Spleen (tissue), 11 donors: ENCODE measurements at regions not wholly inside any gene's neighbourhood (a gene's known extent, or its start where the extent isn't known, plus 50 kb on each side); places are given as distances from the start of the nearest gene placed in this dataset.

Experiments used
- DNase-seq: peaks from one replicate; pipeline ENCODE4 v3.0.0-alpha.2; 2020
- H3K27ac ChIP-seq, 8 donors: fragments of 200-600 bp; sonication (generic) in 7 of 8; 1 replicate in 4 of 8; 2 replicates in 4 of 8; pipeline versions ENCODE4 v1.5.0 to v1.8.0; 2016 to 2021; ENCODE audit warnings: inconsistent platforms in 4 of 8, mild to moderate bottlenecking in 4 of 8, moderate library complexity in 1 of 8
- H3K27me3 ChIP-seq, 7 donors: fragments of 200-600 bp; sonication (generic) in 6 of 7; replicated peaks in 1 of 7; 1 replicate in 4 of 7; 2 replicates in 3 of 7; pipeline versions ENCODE4 v1.5.0 to v1.8.0; 2016 to 2021; ENCODE audit warnings: inconsistent platforms in 3 of 7, mild to moderate bottlenecking in 1 of 7
- H3K36me3 ChIP-seq, 6 donors: fragments of 200-600 bp; sonication (generic) in 5 of 6; 1 replicate in 4 of 6; 2 replicates in 2 of 6; pipeline versions ENCODE4 v1.5.0 to v1.8.0; 2016 to 2021; ENCODE audit warnings: inconsistent platforms in 2 of 6
- H3K4me1 ChIP-seq, 6 donors: fragments of 200-600 bp; sonication (generic) in 5 of 6; 1 replicate in 3 of 6; 2 replicates in 3 of 6; pipeline versions ENCODE4 v1.5.0 to v1.8.0; 2016 to 2021; ENCODE audit warnings: inconsistent platforms in 3 of 6
- H3K4me3 ChIP-seq, 8 donors: fragments of 200-600 bp; sonication (generic) in 7 of 8; 1 replicate in 4 of 8; 2 replicates in 4 of 8; pipeline versions ENCODE4 v1.5.0 to v1.8.0; 2016 to 2021; ENCODE audit warnings: inconsistent platforms in 4 of 8, mild to moderate bottlenecking in 4 of 8, moderate library complexity in 2 of 8
- H3K9me3 ChIP-seq, 8 donors: fragments of 200-600 bp; sonication (generic) in 7 of 8; 1 replicate in 4 of 8; 2 replicates in 4 of 8; pipeline versions ENCODE4 v1.5.0 to v1.8.0; 2016 to 2021; ENCODE audit warnings: inconsistent platforms in 4 of 8
- CTCF ChIP-seq, 11 experiments: fragments of 200-600 bp in 7 of 11; fragments of 450-650 bp in 4 of 11; sonication (generic) in 4 of 11; IDR thresholded peaks in 8 of 11; conservative IDR thresholded peaks in 3 of 11; 1 replicate in 7 of 11; 2 replicates in 4 of 11; pipeline versions ENCODE4 v1.4.0 to v1.8.0; 2016 to 2021; ENCODE audit warnings: antibody characterized with exemption in 11 of 11, inconsistent platforms in 4 of 11, mild to moderate bottlenecking in 1 of 11
- POLR2A ChIP-seq, 3 donors: fragments of 450-650 bp; IDR thresholded peaks; one replicate each; pipeline ENCODE4 v1.5.1; 2017; ENCODE audit warnings: antibody characterized with exemption in 3 of 3, mild to moderate bottlenecking in 1 of 3
- POLR2AphosphoS5 ChIP-seq, 3 donors: sonication (generic); formaldehyde crosslinking; IDR thresholded peaks; one replicate each; pipeline ENCODE4 v1.5.1; 2017; ENCODE audit warnings: antibody characterized with exemption in 3 of 3
- WGBS, 5 donors: extraction: QIAGEN DNeasy Blood & Tissue Kit in 3 of 5; methylation state at CpG; one replicate each; pipeline versions ENCODE4 v1.1.5 to v1.1.7; 2013 to 2018; 5-methylcytosine and 5-hydroxymethylcytosine counted together
- intact Hi-C: fragments of 100-400 bp; cut with DNase I; formaldehyde crosslinking; loops from one replicate; pipeline ENCODE4 v1.15.0; 2023; ENCODE audit warnings: low total_unique reads
- donor health status: healthy with polysubstance abuse.
- donor health status: DM: no; HTN: no; CAD: no; lungs with moderate emphysema.
- donor health status: DM: no; HTN: no; CAD: no.
- donor health status: Bipolar disorder and iron deficiency.
- donor health status: healthy.
- donor health status: DM: no; HTN: no; CAD: no.
- donor health status: DM: yes; HTN: yes; CAD: no.

GRCh38 chr6:91266156-91266555, 679.3 kb upstream of the MAP3K7 start:
- no peaks in the 10 kb centered on the region for H3K36me3 ChIP-seq
- peaks cover 0 to 8% (median 6%) of the 10 kb centered on the region in 8 donors for H3K9me3 ChIP-seq
- no peaks in the 10 kb centered on the region for H3K27me3 ChIP-seq
- no peaks in the 10 kb centered on the region for H3K4me1 ChIP-seq
- intact Hi-C loops = no loop called here
- no peak for TF ChIP-seq POLR2A (IDR thresholded peaks at IDR 0.05)
- H3K4me3 ChIP-seq = no peak overlapping the region
- H3K27ac ChIP-seq = no peak overlapping the region
- DNase-seq = no peak

GRCh38 chr6:91243436-91243835, 656.6 kb upstream of the MAP3K7 start:
- H3K27me3 ChIP-seq = no peaks in the 10 kb centered on the region
- intact Hi-C loops = no loop called here
- no peaks in the 10 kb centered on the region for H3K36me3 ChIP-seq
- WGBS, 5 donors = 67 to 90% (median 75%) methylated on average over 2 of the region's 2 CpGs
- no peak overlapping the region for H3K4me3 ChIP-seq
- no peak overlapping the region for H3K27ac ChIP-seq
- no peak for DNase-seq
- no peaks in the 10 kb centered on the region for H3K4me1 ChIP-seq
- TF ChIP-seq POLR2AphosphoS5 (IDR thresholded peaks at IDR 0.05) = no peak
- no peak for TF ChIP-seq CTCF (IDR thresholded peaks at IDR 0.05 in 8 of 11, conservative IDR thresholded peaks at IDR 0.05 in 3 of 11)
- TF ChIP-seq POLR2A (IDR thresholded peaks at IDR 0.05) = no peak
- no peaks in the 10 kb centered on the region for H3K9me3 ChIP-seq

- no peak for TF ChIP-seq CTCF (IDR thresholded peaks at IDR 0.05 in 8 of 11, conservative IDR thresholded peaks at IDR 0.05 in 3 of 11)
- no peak for TF ChIP-seq POLR2A (IDR thresholded peaks at IDR 0.05)
- TF ChIP-seq POLR2AphosphoS5 (IDR thresholded peaks at IDR 0.05) = no peak
- Histone ChIP-seq H3K36me3 (no peaks in the 10 kb centered on the region), H3K9me3 (no peaks in the 10 kb centered on the region), H3K27me3 (no peaks in the 10 kb centered on the region), H3K4me3 (no peak overlapping the region), H3K27ac (no peak overlapping the region), H3K4me1 (no peaks in the 10 kb centered on the region)
- intact Hi-C loops = no loop called here
- 79 to 86% (median 83%) methylated on average over 3 of the region's 3 CpGs for WGBS, 5 donors
- DNase-seq = no peak
These were observed 655.7 kb upstream of the MAP3K7 start for GRCh38 chr6:91242614-91242949.

- Histone ChIP-seq H3K27me3 (no peaks in the 10 kb centered on the region), H3K36me3 (no peaks in the 10 kb centered on the region)
These were observed 655.2 kb upstream of the MAP3K7 start for GRCh38 chr6:91241946-91242613.

More at GRCh38 chr6:91241946-91242613, 655.2 kb upstream of the MAP3K7 start:
- Histone ChIP-seq H3K27ac (no peak overlapping the region), H3K4me3 (no peak overlapping the region), H3K9me3 (no peaks in the 10 kb centered on the region), H3K4me1 (no peaks in the 10 kb centered on the region)
- DNase-seq = no peak
- TF ChIP-seq CTCF (IDR thresholded peaks at IDR 0.05 in 8 of 11, conservative IDR thresholded peaks at IDR 0.05 in 3 of 11) (no peak), POLR2A (IDR thresholded peaks at IDR 0.05) (no peak), POLR2AphosphoS5 (IDR thresholded peaks at IDR 0.05) (no peak)
- intact Hi-C loops = no loop called here
- 69 to 83% (median 75%) methylated on average over 6 of the region's 6 CpGs for WGBS, 5 donors
